Transverse colon (tissue), 3 donors: ENCODE measurements at regions not wholly inside any gene's neighbourhood (a gene's known extent, or its start where the extent isn't known, plus 50 kb on each side); places are given as distances from the start of the nearest gene placed in this dataset.

Experiments
- CTCF ChIP-seq, 5 experiments: fragments of 200-600 bp in 3 of 5; fragments of 450-650 bp in 2 of 5; sonication (generic) in 3 of 5; IDR thresholded peaks; 1 replicate in 2 of 5; 2 replicates in 3 of 5; pipeline ENCODE4 v1.5.1; 2016 to 2017; ENCODE audit warnings: antibody characterized with exemption in 5 of 5, inconsistent platforms in 3 of 5, mild to moderate bottlenecking in 2 of 5, moderate library complexity in 1 of 5
- EP300 ChIP-seq: sonication (generic); formaldehyde crosslinking; IDR thresholded peaks from one replicate; pipeline ENCODE4 v1.6.1; 2017; ENCODE audit warnings: antibody characterized with exemption, low read depth
- POLR2A ChIP-seq: fragments of 450-650 bp; IDR thresholded peaks from one replicate; pipeline ENCODE4 v1.6.1; 2016; ENCODE audit warnings: antibody characterized with exemption, mild to moderate bottlenecking, moderate library complexity

DNA sequence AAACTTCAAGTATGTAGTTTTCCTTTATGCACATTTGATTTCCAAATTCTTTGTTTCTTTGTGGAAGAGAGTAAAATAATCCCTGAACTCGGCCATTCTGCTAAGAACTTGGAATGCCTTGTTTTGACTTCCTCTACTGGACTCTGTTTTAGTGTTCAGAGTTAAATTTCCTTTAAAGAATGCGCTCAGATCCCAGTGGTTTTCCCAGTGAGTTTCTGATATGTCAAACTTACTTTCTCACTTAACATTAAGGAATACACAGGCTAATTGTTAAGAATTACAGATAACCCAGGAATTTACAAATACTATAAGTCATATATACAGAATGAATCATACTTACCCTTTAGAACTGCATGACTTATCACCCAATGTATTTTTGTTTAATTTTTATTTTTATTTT is 1067.6 kb upstream of the CELF2 start:
- TF ChIP-seq CTCF (IDR thresholded peaks at IDR 0.05) (no peak), EP300 (no peak), POLR2A (no peak)
